Endothelial cell of umbilical vein (primary cell): ENCODE measurements at regions not wholly inside any gene's neighbourhood (a gene's known extent, or its start where the extent isn't known, plus 50 kb on each side); places are given as distances from the start of the nearest gene placed in this dataset.

ENCODE experiments used
- BruUV-seq: library from RNA; stranded (reverse); fragments of 400-500 nt; replicated peaks from 2 replicates; lab custom pipeline; 2021; lab: Mats Ljungman, UMichigan
- CTCF ChIA-PET: fragments of 300-600, 350-600 bp; sonication (Branson Sonifier 250); formaldehyde crosslinking; loops from one replicate; lab custom pipeline; 2021; ENCODE audit warnings: antibody characterized with exemption, inconsistent platforms; lab: Charles Lee
- POLR2A ChIA-PET: fragments of 300-600, 350-600 bp; sonication (Branson Sonifier 250); formaldehyde crosslinking; loops from one replicate; lab custom pipeline; 2021; ENCODE audit warnings: antibody characterized with exemption, inconsistent platforms; lab: Charles Lee
- DNase-seq: peaks from one replicate; pipeline ENCODE4 v3.0.0-alpha.2; 2011; ENCODE audit warnings: low read depth, low spot score
- FAIRE-seq: peaks from 2 replicates; lab custom pipeline; 2011; peaks lifted over from hg19 to GRCh38; lab: Jason Lieb, UNC
- H2AFZ ChIP-seq: 2 replicates; pipeline ENCODE4 v1.6.0; 2012; ENCODE audit warnings: low read depth, low read length, control low read depth, inconsistent platforms
- H3K27ac ChIP-seq: 2 replicates; pipeline ENCODE4 v1.5.1; 2011; ENCODE audit warnings: low read depth, mild to moderate bottlenecking, control low read depth, low read length, moderate library complexity; ENCODE audit not compliant: insufficient read depth
- H3K27me3 ChIP-seq, 2 experiments: 2 replicates each; pipeline versions ENCODE4 v1.6.0 to v1.6.1; 2011; ENCODE audit warnings: low read length in 2 of 2, mixed read lengths in 1 of 2; ENCODE audit not compliant: control insufficient read depth in 2 of 2, insufficient read depth in 2 of 2
- H3K36me3 ChIP-seq, 2 experiments: 2 replicates in 1 of 2; 3 replicates in 1 of 2; pipeline ENCODE4 v1.5.1; 2011; ENCODE audit warnings: low read length in 2 of 2, mild to moderate bottlenecking in 1 of 2, moderate library complexity in 1 of 2; ENCODE audit not compliant: control insufficient read depth in 2 of 2, insufficient read depth in 2 of 2; ENCODE audit errors: extremely low read depth in 1 of 2
- H3K4me1 ChIP-seq: 3 replicates; pipeline ENCODE4 v1.5.1; 2011; ENCODE audit warnings: mild to moderate bottlenecking, low read length; ENCODE audit not compliant: control insufficient read depth, insufficient read depth; ENCODE audit errors: extremely low read depth
- H3K4me2 ChIP-seq: 2 replicates; pipeline ENCODE4 v1.6.1; 2011; ENCODE audit warnings: low read length, control low read depth, mixed read lengths; ENCODE audit not compliant: insufficient read depth
- H3K4me3 ChIP-seq, 3 experiments: fragments of 200-600 bp in 1 of 3; sonication (generic), shearing (Covaris generic) in 1 of 3; replicated peaks in 1 of 3; 2 replicates each; pipeline ENCODE4 v1.5.1; 2011 to 2016; ENCODE audit warnings: control low read depth in 3 of 3, low read length in 3 of 3, mild to moderate bottlenecking in 2 of 3, inconsistent platforms in 1 of 3, low read depth in 1 of 3, moderate library complexity in 1 of 3; ENCODE audit not compliant: insufficient read depth in 1 of 3
- H3K79me2 ChIP-seq: 2 replicates; pipeline ENCODE4 v1.6.0; 2012; ENCODE audit warnings: low read length, inconsistent platforms; ENCODE audit not compliant: control insufficient read depth, insufficient read depth
- H3K9ac ChIP-seq: replicated peaks from 2 replicates; pipeline ENCODE3; 2011; ENCODE audit warnings: low read length, control low read depth; ENCODE audit not compliant: insufficient read depth; ENCODE audit errors: extremely low read depth
- H3K9me1 ChIP-seq: replicated peaks from 3 replicates; pipeline ENCODE4 v1.6.0; 2011; ENCODE audit warnings: mild to moderate bottlenecking, low read length; ENCODE audit not compliant: control insufficient read depth, insufficient read depth; ENCODE audit errors: extremely low read depth
- H3K9me3 ChIP-seq: replicated peaks from 2 replicates; pipeline ENCODE4 v1.5.1; 2012; ENCODE audit warnings: low read length, inconsistent platforms; ENCODE audit not compliant: control insufficient read depth, insufficient read depth
- H4K20me1 ChIP-seq: replicated peaks from 2 replicates; pipeline ENCODE3; 2011; ENCODE audit warnings: mild to moderate bottlenecking, low read length; ENCODE audit not compliant: control insufficient read depth, insufficient read depth; ENCODE audit errors: extremely low read depth
- CTCF ChIP-seq, 2 donors: IDR thresholded peaks; 1 replicate in 1 of 2; 2 replicates in 1 of 2; pipeline ENCODE4 v1.5.1; 2011; ENCODE audit warnings: low read length in 2 of 2, mild to moderate bottlenecking in 2 of 2, moderate library complexity in 2 of 2, control low read depth in 1 of 2, inconsistent platforms in 1 of 2, low read depth in 1 of 2; ENCODE audit not compliant: insufficient read depth in 1 of 2; ENCODE audit errors: extremely low read depth in 1 of 2
- EZH2 ChIP-seq: IDR thresholded peaks from 2 replicates; pipeline ENCODE4 v1.6.1; 2012; ENCODE audit warnings: borderline replicate concordance, low read depth, mild to moderate bottlenecking, moderate library complexity, low read length, inconsistent platforms; ENCODE audit not compliant: severe bottlenecking
- FOS ChIP-seq: IDR thresholded peaks from 2 replicates; pipeline ENCODE4 v1.6.1; 2011; ENCODE audit warnings: mild to moderate bottlenecking, low read length, moderate library complexity, borderline replicate concordance; ENCODE audit not compliant: insufficient read depth
- GATA2 ChIP-seq: IDR thresholded peaks from 2 replicates; pipeline ENCODE4 v1.7.0; 2011; ENCODE audit warnings: low read depth, mild to moderate bottlenecking, moderate library complexity, mixed read lengths, low read length; ENCODE audit not compliant: insufficient read length, insufficient read depth
- JUN ChIP-seq: IDR thresholded peaks from 2 replicates; pipeline ENCODE4 v1.6.1; 2011; ENCODE audit warnings: borderline replicate concordance, low read depth; ENCODE audit not compliant: insufficient read length, insufficient read depth
- MYC ChIP-seq: IDR thresholded peaks from one replicate; pipeline ENCODE4 v1.6.1; 2011; ENCODE audit warnings: mild to moderate bottlenecking, low read depth, low read length
- POLR2A ChIP-seq: IDR thresholded peaks from 2 replicates; pipeline ENCODE4 v1.6.1; 2012; ENCODE audit warnings: low read depth, mild to moderate bottlenecking, control low read depth, low read length
- POLR2AphosphoS5 ChIP-seq: IDR thresholded peaks from 2 replicates; pipeline ENCODE4 v1.6.1; 2012; ENCODE audit warnings: low read depth, mild to moderate bottlenecking, control low read depth, low read length, moderate library complexity; ENCODE audit not compliant: insufficient read depth
- dilution Hi-C: fragments of 300-500 bp; cut with MboI; formaldehyde crosslinking; loops from one replicate; pipeline ENCODE4 v1.15.0; 2019; ENCODE audit warnings: low sequenced_read_pairs; ENCODE audit not compliant: extremely low pct_ligation_motif_present
- intact Hi-C: fragments of 100-400 bp; cut with micrococcal nuclease; formaldehyde crosslinking; loops from one replicate; pipeline ENCODE4 v1.10.0; 2022
- TF ChIP-seq, protein P1 (sequence below): IDR thresholded peaks from 2 replicates; pipeline ENCODE4 v1.6.1; 2011; ENCODE audit not compliant: insufficient read depth, insufficient read length

DNA sequence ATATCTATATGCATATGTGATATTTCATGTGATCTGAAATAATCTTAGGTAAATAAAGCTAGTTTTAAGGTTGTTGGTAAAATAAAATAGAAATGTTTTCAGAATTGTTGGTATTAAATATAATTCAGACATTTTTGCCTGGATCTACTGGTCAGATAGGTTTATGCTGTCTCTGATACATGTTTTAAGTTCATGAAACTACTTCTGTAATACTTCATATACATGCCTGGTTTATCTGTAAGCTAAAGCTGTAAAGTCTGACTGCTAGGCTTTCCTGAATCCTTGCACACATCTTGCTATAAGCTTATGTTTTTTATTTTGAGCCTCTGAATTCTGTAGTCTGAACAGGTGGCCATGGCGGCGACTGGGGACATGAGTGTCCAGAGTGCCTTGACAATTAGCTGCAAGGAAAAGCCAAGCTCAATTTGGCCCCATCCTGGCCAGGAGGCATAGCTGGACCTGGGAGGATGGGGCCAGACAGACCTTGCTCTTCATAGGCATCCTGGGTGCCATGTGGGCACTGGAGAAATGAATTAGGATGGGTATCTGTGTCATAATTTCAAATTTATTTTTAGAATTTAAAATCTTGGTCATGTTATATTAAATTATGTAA, 241.0 kb upstream of the UBASH3B start:
- CTCF ChIA-PET, result interaction anchor here (1.0 to 1.4 kb wide), 2 partner anchors 11 to 15 kb away, joined by 4 read pairs; no protein-coding TSS in a partner anchor
- Histone ChIP-seq H2AFZ (no peak overlapping the region), H3K9me3 (no peaks in the 10 kb centered on the region), H3K4me2 (no peak overlapping the region), H4K20me1 (no peaks in the 10 kb centered on the region), H3K9me1 (no peaks in the 10 kb centered on the region), H3K36me3 (no peaks in the 10 kb centered on the region), H3K4me1 (no peaks in the 10 kb centered on the region), H3K9ac (no peak overlapping the region), H3K27ac (no peak overlapping the region), H3K27me3 (peaks cover 0 to 2% of the 10 kb centered on the region in 2 experiments), H3K4me3 (no peak overlapping the region), H3K79me2 (no peaks in the 10 kb centered on the region)
- DNase-seq (no peak), FAIRE-seq (no peak)
- dilution Hi-C loops, result no loop called here
- no TSS peak for BruUV-seq
- intact Hi-C loops, result no loop called here
- TF ChIP-seq CTCF (IDR thresholded peaks at IDR 0.05; ENCODE audit: extremely low read depth in 1 of 2, insufficient read depth in 1 of 2, low read depth in 1 of 2, low read length in 2 of 2) (no peak), EZH2 (no peak), POLR2AphosphoS5 (no peak), MYC (no peak), FOS (no peak), GATA2 (no peak), JUN (no peak), POLR2A (no peak)
- TF ChIP-seq, protein P1, sequence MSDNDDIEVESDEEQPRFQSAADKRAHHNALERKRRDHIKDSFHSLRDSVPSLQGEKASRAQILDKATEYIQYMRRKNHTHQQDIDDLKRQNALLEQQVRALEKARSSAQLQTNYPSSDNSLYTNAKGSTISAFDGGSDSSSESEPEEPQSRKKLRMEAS, result no peak
- POLR2A ChIA-PET, result no interaction called here
